GM12873 (cell line): ENCODE measurements at regions not wholly inside any gene's neighbourhood (a gene's known extent, or its start where the extent isn't known, plus 50 kb on each side); places are given as distances from the start of the nearest gene placed in this dataset.

Experiments used
- TF ChIP-seq, protein P1 (sequence below): IDR thresholded peaks from 2 replicates; pipeline ENCODE4 v1.5.1; 2012; ENCODE audit warnings: low read depth, mild to moderate bottlenecking, moderate library complexity, low read length, control low read depth; ENCODE audit not compliant: insufficient read depth; ENCODE audit errors: missing control alignments

DNA sequence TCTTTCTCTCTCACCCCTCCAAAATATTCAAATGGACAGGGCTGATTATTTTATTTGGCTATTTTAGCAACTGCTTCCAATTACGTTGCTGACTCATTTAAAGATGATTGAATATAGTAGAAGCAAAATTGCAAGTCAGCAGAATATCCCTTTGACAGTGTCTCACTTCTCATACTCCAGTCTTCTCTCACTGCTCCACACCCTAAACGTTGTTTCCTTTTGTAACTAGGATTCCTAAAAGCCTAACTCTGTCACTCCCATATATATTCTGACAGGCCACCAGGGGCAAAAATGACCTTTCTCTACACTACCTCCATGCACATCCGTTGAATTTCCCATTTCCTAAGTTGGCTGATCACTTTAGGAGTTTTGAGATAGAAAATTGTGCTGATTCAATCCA lies 351.1 kb downstream of the RND3 start:
- TF ChIP-seq, protein P1, sequence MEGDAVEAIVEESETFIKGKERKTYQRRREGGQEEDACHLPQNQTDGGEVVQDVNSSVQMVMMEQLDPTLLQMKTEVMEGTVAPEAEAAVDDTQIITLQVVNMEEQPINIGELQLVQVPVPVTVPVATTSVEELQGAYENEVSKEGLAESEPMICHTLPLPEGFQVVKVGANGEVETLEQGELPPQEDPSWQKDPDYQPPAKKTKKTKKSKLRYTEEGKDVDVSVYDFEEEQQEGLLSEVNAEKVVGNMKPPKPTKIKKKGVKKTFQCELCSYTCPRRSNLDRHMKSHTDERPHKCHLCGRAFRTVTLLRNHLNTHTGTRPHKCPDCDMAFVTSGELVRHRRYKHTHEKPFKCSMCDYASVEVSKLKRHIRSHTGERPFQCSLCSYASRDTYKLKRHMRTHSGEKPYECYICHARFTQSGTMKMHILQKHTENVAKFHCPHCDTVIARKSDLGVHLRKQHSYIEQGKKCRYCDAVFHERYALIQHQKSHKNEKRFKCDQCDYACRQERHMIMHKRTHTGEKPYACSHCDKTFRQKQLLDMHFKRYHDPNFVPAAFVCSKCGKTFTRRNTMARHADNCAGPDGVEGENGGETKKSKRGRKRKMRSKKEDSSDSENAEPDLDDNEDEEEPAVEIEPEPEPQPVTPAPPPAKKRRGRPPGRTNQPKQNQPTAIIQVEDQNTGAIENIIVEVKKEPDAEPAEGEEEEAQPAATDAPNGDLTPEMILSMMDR, result no peak

DNA sequence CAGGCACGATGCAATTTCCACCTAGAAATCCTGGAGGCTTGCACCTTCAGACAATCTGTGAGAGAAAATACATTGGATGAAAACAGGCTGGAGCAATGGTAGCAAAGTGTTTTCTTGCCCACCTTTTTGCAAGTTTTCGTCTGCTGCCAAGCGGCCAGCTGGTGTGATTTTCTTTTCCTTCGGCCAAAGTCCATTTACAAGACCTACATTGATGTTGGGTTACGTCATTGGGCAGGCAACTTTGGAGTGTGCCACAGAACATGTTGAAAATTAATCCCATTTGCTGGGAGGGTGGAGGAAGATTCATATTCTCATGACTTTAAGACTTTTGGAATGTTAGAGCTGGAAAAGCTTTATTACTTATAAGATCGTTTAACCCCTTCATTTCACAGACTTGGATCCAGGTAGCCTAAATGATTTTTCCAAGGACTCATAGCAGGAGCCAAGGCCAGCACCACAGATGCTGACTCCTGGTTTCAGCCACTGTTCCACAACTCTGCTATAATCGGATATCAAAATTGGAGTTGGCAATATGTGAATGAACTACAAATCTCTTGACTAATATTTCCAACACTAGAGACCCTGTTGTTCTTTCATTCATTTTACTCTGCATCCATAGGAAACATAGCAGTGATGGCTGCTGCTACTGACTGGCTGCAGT lies 352.1 kb downstream of the RND3 start:
- TF ChIP-seq, protein P1, result no peak

DNA sequence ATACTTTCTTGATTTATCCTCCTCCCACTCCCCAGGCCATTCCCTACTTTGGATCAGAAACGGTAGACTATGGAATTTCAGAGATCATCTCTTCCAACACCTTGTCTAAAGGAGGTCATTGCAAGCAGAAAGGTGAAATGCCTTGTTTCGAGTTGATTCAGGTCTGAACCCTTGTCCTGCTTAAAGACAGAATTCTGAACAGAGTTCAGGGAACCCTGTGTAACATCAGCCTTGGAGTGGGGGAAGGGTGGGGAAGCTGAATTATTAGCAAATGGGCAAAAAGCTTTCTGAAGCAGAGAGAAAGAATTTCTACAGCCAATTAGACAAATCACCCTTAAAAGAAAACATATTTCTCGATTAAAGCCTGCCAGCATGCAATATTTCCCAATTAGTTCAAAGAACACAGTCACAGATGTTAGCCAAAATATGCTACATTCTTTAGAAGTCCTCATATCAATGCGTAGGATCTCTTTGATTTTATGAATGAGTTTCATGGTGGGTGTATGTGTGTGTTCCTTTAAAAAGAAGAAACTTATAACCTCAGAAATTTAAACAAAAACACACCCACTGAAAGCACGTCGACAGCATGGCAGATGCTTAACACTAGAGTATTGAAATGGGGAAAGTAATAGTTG lies 353.1 kb downstream of the RND3 start:
- TF ChIP-seq, protein P1, result no peak

DNA sequence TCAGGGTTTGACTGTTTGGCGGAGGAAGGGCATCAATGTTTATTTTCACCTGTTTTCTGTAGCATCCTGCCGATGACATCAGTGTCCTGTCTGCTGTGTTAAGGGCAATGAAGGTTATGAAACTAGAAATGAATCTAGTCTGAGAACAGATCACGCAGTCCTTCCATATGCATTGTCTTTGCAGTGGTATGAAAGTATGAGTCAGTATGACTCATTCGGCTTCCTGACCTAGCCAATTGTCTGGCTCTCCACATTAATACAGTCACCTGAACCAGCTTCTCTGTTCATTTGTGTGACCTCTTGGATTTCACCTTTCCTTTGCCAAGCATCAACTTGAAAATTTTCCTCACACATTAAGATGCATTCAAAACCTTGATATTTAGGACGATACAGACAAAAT lies 353.8 kb downstream of the RND3 start:
- TF ChIP-seq, protein P1, result no peak

DNA sequence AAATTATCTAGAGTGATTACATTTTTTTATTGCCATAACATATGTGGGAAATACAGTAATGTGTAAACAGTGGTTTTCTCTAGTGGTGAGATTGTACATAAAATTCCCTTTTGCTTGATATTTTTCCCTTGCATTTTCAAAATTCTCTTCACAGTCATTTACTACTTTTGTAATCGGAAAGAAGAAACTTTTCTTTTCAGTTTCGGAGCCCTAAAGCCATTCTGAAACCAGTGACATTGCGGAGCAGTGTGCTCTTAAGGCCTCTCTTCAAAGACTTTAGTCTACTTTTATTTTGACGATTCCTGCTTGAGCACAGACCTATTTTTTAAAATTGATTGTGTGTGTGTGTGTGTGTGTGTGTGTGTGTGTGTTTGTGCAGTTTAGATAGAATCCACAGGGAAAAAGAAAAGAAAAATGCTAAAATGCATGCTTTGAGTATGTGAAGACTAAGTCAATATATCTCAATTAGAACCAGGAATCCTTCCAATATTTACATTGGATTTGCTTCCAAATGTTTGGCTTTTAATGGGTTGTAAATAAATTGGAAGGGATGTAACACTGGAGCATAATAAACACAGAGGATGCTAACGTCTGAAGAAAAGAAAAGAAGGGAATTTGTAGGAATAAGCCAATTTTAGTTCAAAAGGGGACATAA lies 357.4 kb downstream of the RND3 start:
- TF ChIP-seq, protein P1, result no peak

DNA sequence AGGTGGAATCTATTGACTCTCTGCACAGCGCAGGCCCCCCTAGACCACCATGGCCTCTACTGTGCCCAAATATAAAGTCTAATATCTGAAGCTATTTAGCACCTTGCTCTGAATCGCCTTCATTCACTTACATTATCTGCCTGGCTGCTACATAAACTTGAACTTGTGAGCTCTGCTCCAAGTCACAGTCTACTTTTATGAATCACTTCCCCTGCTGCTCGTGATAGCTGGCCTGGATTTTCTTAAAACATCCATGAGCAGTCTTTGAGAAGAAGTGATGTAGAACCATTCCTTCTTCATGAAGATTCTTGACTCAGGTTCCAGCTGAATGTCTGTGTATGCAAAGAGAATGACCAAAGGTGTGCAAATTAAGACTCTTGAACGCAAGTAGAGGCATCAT lies 359.5 kb downstream of the RND3 start:
- TF ChIP-seq, protein P1, result no peak

DNA sequence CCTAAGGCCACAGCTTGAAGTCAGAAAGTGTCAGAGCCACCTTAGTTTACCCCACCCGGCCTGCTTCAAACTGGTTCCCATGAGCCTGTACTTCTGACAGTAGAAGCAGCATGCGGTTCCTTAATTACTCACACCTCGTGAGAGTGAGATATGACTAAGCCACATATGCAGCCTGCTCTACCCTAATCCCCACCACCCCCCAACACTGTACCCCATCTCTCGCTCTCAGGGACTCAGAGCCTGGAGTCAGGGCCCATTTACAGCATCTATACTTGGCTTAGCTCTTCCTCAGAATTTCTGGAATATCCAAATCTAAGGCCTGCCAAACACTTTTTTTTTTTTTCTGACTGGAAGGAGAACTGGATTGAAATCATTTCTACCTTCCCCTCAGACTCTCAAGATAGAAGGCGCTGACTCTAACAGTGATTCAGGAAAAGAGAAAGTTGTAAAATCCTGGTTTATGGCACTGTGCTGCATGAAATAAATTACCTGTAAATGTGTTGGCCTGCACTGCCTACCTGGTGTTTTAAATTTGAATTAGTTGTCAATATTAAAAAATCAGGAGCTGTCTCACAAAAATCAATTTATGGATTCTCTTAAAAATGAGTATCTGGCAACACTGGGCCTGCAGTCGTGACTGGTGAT lies 360.0 kb downstream of the RND3 start:
- TF ChIP-seq, protein P1, result no peak
